Right lobe of liver (tissue), 6 donors: ENCODE measurements at regions not wholly inside any gene's neighbourhood (a gene's known extent, or its start where the extent isn't known, plus 50 kb on each side); places are given as distances from the start of the nearest gene placed in this dataset.
"Not testable (repeated sequence)": the region's sequence is repeated elsewhere in the genome, so short reads cannot be mapped to it uniquely, and the experiment has no call there.

Source experiments
- ATAC-seq, 4 donors: fragments of 200-7000 bp; cut with Tn5 transposase; one replicate each; pipeline ENCODE4 v1.9.1; 2020; ENCODE audit warnings: mild to moderate bottlenecking in 4 of 4, moderate library complexity in 4 of 4
- DNase-seq, 3 donors: peaks; one replicate each; pipeline ENCODE4 v3.0.0-alpha.2; 2020
- H3K27ac ChIP-seq, 3 donors: fragments of 200-600 bp; one replicate each; pipeline ENCODE4 v1.8.0; 2022
- H3K27me3 ChIP-seq, 2 donors: fragments of 200-600 bp; one replicate each; pipeline ENCODE4 v1.8.0; 2022
- H3K36me3 ChIP-seq, 4 donors: fragments of 200-600 bp; sonication (generic) in 1 of 4; one replicate each; pipeline versions ENCODE4 v1.5.1 to v1.8.0; 2017 to 2022; ENCODE audit warnings: control low read depth in 1 of 4
- H3K4me1 ChIP-seq, 4 donors: fragments of 200-600 bp; sonication (generic) in 1 of 4; one replicate each; pipeline versions ENCODE4 v1.5.1 to v1.8.0; 2017 to 2022; ENCODE audit warnings: control low read depth in 1 of 4
- H3K4me3 ChIP-seq, 3 donors: fragments of 200-600 bp; one replicate each; pipeline ENCODE4 v1.8.0; 2022
- H3K9me3 ChIP-seq, 4 donors: fragments of 200-600 bp; sonication (generic) in 1 of 4; one replicate each; pipeline versions ENCODE4 v1.5.1 to v1.8.0; 2017 to 2022; ENCODE audit warnings: control low read depth in 1 of 4
- POLR2A ChIP-seq: fragments of 450-650 bp; IDR thresholded peaks from one replicate; pipeline ENCODE4 v1.6.1; 2017; ENCODE audit warnings: antibody characterized with exemption, mild to moderate bottlenecking
- WGBS: methylation state at CpG from one replicate; pipeline ENCODE4 v1.1.6; 2018; ENCODE audit warnings: low coverage, low lambda C conversion rate; ENCODE audit not compliant: insufficient coverage; ENCODE audit errors: missing lambda C conversion rate; 5-methylcytosine and 5-hydroxymethylcytosine counted together
- intact Hi-C, 2 donors: fragments of 100-400 bp; cut with DNase I; formaldehyde crosslinking; loops; one replicate each; pipeline versions ENCODE4 v1.11.2 to v1.14.1; 2022
- TF ChIP-seq, protein P1 (sequence below), 4 donors: fragments of 200-600 bp in 3 of 4; fragments of 450-650 bp in 1 of 4; IDR thresholded peaks; one replicate each; pipeline versions ENCODE4 v1.5.1 to v1.8.0; 2016 to 2022; ENCODE audit warnings: antibody characterized with exemption in 4 of 4, mild to moderate bottlenecking in 2 of 4
- donor health status: DM: no; HTN: yes; CAD: no.
- donor health status: DM: no; HTN: no; CAD: no.
- donor health status: DM: no; HTN: no; CAD: no.
- donor health status: DM: no; HTN: yes; CAD: no.
- donor health status: DM: no; HTN: yes; CAD: no.

DNA sequence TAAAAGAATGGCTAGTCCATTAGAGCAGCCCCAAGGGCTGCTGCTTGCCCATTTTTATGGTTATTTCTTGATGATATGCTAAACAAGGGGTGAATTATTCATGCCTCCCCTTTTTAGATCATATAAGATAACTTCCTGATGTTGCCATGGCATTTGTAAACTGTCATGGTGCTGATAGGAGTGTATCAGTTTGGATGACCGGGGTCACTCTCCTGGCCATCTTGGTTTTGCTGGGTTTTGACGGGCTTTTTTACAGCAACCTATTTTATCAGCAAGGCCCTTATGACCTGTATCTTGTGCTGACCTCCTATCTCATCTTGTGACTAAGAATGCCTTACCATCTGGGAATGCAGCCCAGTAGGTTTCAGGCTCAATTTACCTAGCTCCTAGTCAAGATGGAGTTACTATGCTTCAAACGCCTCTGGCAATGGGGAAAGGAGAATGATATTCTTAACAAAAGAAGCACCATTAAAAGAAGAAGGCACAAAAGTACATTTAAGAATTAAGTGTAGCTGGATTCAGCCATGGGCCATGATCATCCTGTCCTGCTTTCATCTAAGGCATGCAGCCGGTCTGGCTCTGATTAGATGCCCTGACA, 1156.0 kb downstream of the PCDH9 start:
- intact Hi-C loops = no loop called here
- WGBS = 70% methylated on average over 4 of the region's 4 CpGs
- DNase-seq = no peak
- Histone ChIP-seq H3K9me3 (no peaks in the 10 kb centered on the region), H3K27ac (no peak overlapping the region), H3K27me3 (no peaks in the 10 kb centered on the region), H3K36me3 (no peaks in the 10 kb centered on the region), H3K4me1 (no peaks in the 10 kb centered on the region), H3K4me3 (no peak overlapping the region)
- TF ChIP-seq POLR2A = no peak
- TF ChIP-seq, protein P1, sequence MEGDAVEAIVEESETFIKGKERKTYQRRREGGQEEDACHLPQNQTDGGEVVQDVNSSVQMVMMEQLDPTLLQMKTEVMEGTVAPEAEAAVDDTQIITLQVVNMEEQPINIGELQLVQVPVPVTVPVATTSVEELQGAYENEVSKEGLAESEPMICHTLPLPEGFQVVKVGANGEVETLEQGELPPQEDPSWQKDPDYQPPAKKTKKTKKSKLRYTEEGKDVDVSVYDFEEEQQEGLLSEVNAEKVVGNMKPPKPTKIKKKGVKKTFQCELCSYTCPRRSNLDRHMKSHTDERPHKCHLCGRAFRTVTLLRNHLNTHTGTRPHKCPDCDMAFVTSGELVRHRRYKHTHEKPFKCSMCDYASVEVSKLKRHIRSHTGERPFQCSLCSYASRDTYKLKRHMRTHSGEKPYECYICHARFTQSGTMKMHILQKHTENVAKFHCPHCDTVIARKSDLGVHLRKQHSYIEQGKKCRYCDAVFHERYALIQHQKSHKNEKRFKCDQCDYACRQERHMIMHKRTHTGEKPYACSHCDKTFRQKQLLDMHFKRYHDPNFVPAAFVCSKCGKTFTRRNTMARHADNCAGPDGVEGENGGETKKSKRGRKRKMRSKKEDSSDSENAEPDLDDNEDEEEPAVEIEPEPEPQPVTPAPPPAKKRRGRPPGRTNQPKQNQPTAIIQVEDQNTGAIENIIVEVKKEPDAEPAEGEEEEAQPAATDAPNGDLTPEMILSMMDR (IDR thresholded peaks at IDR 0.05) = no peak
- no peak for ATAC-seq

- DNase-seq, H3K4me1 ChIP-seq, H3K27me3 ChIP-seq, H3K4me3 ChIP-seq, intact Hi-C loops, ATAC-seq, H3K9me3 ChIP-seq, H3K36me3 ChIP-seq, H3K27ac ChIP-seq: not testable (repeated sequence)
- WGBS = 68% methylated on average over 2 of the region's 2 CpGs
Observed at GRCh38 chr13:66072097-66072496, 1158.0 kb downstream of the PCDH9 start.

DNA sequence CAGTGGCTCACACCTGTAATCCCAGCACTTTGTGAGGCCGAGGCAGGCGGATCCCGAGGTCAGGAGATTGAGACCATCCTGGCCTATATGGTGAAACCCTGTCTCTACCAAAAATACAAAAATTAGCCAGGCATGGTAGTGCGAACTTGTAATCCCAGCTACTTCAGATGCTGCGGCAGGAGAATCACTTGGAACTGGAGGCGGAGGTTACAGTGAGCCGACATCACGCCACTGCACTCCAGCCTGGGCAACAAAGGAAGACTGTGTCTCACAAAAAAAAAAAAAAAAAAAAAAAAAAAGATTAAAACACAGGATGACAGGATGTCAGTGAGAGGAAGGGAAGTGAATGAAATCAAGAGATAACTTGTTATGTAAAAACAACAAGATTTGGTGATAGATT, 1158.5 kb downstream of the PCDH9 start:
- Histone ChIP-seq H3K4me1 (no peaks in the 10 kb centered on the region), H3K9me3 (no peaks in the 10 kb centered on the region), H3K27me3 (no peaks in the 10 kb centered on the region), H3K4me3 (no peak overlapping the region), H3K27ac (no peak overlapping the region), H3K36me3 (no peaks in the 10 kb centered on the region)
- WGBS = 62% methylated on average over 6 of the region's 8 CpGs
- ATAC-seq (no peak), DNase-seq (no peak)
- intact Hi-C loops = no loop called here
- TF ChIP-seq, protein P1 (IDR thresholded peaks at IDR 0.05) = no peak
- TF ChIP-seq POLR2A = no peak

DNA sequence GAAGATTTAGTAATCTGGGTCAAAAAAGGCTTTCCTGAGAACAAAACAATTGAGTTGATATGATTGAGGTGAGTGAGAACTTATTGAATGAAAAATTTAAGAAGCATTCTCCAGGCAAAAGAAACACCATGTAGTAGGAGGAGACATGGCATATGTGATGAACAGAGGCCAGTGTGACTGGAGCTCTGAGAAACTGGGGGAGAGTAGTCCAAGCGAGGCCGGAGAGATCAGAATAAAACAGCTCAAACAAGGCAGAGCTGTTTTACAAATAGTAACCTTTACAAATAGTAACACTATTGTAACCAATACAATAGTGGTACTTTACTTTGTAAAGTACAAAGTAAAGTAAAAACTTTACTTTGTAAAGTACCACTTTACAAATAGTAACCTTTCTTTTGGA, 1159.1 kb downstream of the PCDH9 start:
- ATAC-seq (no peak), DNase-seq (no peak)
- 89% methylated on average over 2 of the region's 2 CpGs for WGBS
- Histone ChIP-seq H3K27me3 (no peaks in the 10 kb centered on the region), H3K27ac (no peak overlapping the region), H3K36me3 (no peaks in the 10 kb centered on the region), H3K9me3 (no peaks in the 10 kb centered on the region), H3K4me1 (no peaks in the 10 kb centered on the region), H3K4me3 (no peak overlapping the region)
- intact Hi-C loops = no loop called here
- TF ChIP-seq, protein P1 (IDR thresholded peaks at IDR 0.05) = no peak
- TF ChIP-seq POLR2A = no peak

DNA sequence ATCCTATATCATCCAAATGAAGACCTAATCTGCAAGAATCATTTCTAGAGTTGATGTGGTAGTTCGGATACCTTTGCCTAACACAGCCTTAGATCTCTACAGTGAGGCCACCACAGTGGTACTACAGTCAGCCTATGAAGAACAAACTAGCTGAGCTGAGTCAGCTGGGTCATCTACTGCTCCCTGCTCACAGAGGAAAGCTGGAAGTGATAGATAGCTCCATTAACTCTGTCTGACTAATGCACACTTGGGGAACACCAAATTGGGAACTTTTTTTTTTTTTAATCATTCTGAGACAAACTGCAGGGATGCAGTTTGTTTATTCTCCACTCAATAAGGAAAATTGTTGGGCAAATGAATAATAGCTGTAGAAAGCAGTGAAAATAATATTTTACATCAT, 1160.6 kb downstream of the PCDH9 start:
- DNase-seq = no peak
- no peak for TF ChIP-seq POLR2A
- TF ChIP-seq, protein P1 (IDR thresholded peaks at IDR 0.05) = no peak
- 20% methylated on average over 1 of the region's 1 CpG for WGBS
- no peaks in the 10 kb centered on the region for H3K27me3 ChIP-seq
- no peak for ATAC-seq
- H3K9me3 ChIP-seq = no peaks in the 10 kb centered on the region
- H3K4me3 ChIP-seq = no peak overlapping the region
- H3K36me3 ChIP-seq = no peaks in the 10 kb centered on the region
- intact Hi-C loops = no loop called here
- no peaks in the 10 kb centered on the region for H3K4me1 ChIP-seq
- no peak overlapping the region for H3K27ac ChIP-seq
